CD4-positive, alpha-beta memory T cell (primary cell): ENCODE measurements at regions not wholly inside any gene's neighbourhood (a gene's known extent, or its start where the extent isn't known, plus 50 kb on each side); places are given as distances from the start of the nearest gene placed in this dataset.

ENCODE experiments used
- CTCF ChIA-PET: fragments of 350-600 bp; sonication (Branson Sonifier 250); formaldehyde crosslinking; loops from one replicate; lab custom pipeline; 2021; ENCODE audit warnings: inconsistent platforms; ENCODE audit not compliant: partially characterized antibody; lab: Charles Lee
- POLR2A ChIA-PET: fragments of 350-600 bp; sonication (Branson Sonifier 250); formaldehyde crosslinking; loops from one replicate; lab custom pipeline; 2021; ENCODE audit not compliant: partially characterized antibody; lab: Charles Lee
- DNase-seq, 5 donors: peaks; one replicate each; pipeline versions ENCODE4 v3.0.0 to v3.0.0-alpha.2; 2020 to 2022; ENCODE audit warnings: mixed read lengths in 1 of 5
- H3K27ac ChIP-seq: one replicate; pipeline ENCODE4 v1.7.0; 2013; ENCODE audit warnings: low read depth, low read length
- H3K27me3 ChIP-seq: 2 replicates; pipeline ENCODE4 v1.7.0; 2013; ENCODE audit warnings: mild to moderate bottlenecking, low read length, moderate library complexity; ENCODE audit not compliant: insufficient read depth
- H3K36me3 ChIP-seq: 2 replicates; pipeline ENCODE4 v1.7.0; 2013; ENCODE audit warnings: mild to moderate bottlenecking, low read length, moderate library complexity; ENCODE audit not compliant: insufficient read depth
- H3K4me1 ChIP-seq: 2 replicates; pipeline ENCODE4 v1.7.0; 2013; ENCODE audit warnings: mild to moderate bottlenecking, low read length, moderate library complexity; ENCODE audit not compliant: insufficient read depth
- H3K4me3 ChIP-seq, 2 donors: one replicate each; pipeline ENCODE4 v1.7.0; 2013; ENCODE audit warnings: low read length in 2 of 2, mild to moderate bottlenecking in 1 of 2
- H3K9me3 ChIP-seq, 2 donors: one replicate each; pipeline ENCODE4 v1.7.0; 2013; ENCODE audit warnings: low read length in 2 of 2, control low read depth in 1 of 2; ENCODE audit not compliant: control insufficient read depth in 1 of 2
- H3K27ac Mint-ChIP-seq, 7 donors: one replicate each; pipeline ENCODE4 v1.8.0; 2020 to 2021; ENCODE audit warnings: mixed read lengths in 7 of 7, mild to moderate bottlenecking in 6 of 7, inconsistent platforms in 3 of 7, moderate library complexity in 3 of 7
- H3K27me3 Mint-ChIP-seq, 2 donors: one replicate each; pipeline ENCODE4 v1.8.0; 2020 to 2021; ENCODE audit warnings: mixed read lengths in 2 of 2
- H3K36me3 Mint-ChIP-seq, 2 donors: one replicate each; pipeline ENCODE4 v1.8.0; 2020 to 2021; ENCODE audit warnings: mixed read lengths in 2 of 2, inconsistent platforms in 1 of 2, mild to moderate bottlenecking in 1 of 2
- H3K4me1 Mint-ChIP-seq, 4 donors: one replicate each; pipeline ENCODE4 v1.8.0; 2020 to 2021; ENCODE audit warnings: mixed read lengths in 4 of 4, mild to moderate bottlenecking in 1 of 4
- H3K4me3 Mint-ChIP-seq, 8 donors: one replicate each; pipeline ENCODE4 v1.8.0; 2020 to 2021; ENCODE audit warnings: mixed read lengths in 8 of 8, mild to moderate bottlenecking in 7 of 8, moderate library complexity in 6 of 8, inconsistent platforms in 3 of 8
- H3K9me3 Mint-ChIP-seq, 8 donors: one replicate each; pipeline ENCODE4 v1.8.0; 2020 to 2021; ENCODE audit warnings: mixed read lengths in 8 of 8, mild to moderate bottlenecking in 5 of 8, inconsistent platforms in 3 of 8, moderate library complexity in 1 of 8
- intact Hi-C: fragments of 100-400 bp; cut with micrococcal nuclease; formaldehyde crosslinking; loops from one replicate; pipeline ENCODE4 v1.15.1; 2023

GRCh38 chr2:193963472-193964119 lies 1693.4 kb upstream of the SLC39A10 start:
- DNase-seq, result no peak
- no peaks in the 10 kb centered on the region for H3K9me3 ChIP-seq
- no peaks in the 10 kb centered on the region for H3K36me3 ChIP-seq
- Mint-ChIP-seq H3K4me3 (no peak overlapping the region), H3K9me3 (peaks cover 0 to 2% (median 0%) of the 10 kb centered on the region in 8 donors), H3K27ac (no peak overlapping the region), H3K4me1 (no peaks in the 10 kb centered on the region), H3K36me3 (no peaks in the 10 kb centered on the region), H3K27me3 (no peaks in the 10 kb centered on the region)
- CTCF ChIA-PET, result no interaction called here
- POLR2A ChIA-PET, result no interaction called here
- H3K27ac ChIP-seq, result no peak overlapping the region
- H3K4me3 ChIP-seq, result no peak overlapping the region
- no peaks in the 10 kb centered on the region for H3K4me1 ChIP-seq
- intact Hi-C loops, result no loop called here
- no peaks in the 10 kb centered on the region for H3K27me3 ChIP-seq

- H3K9me3 Mint-ChIP-seq, result peaks cover 0 to 2% (median 0%) of the 10 kb centered on the region in 8 donors
- no peak for DNase-seq
- no peak overlapping the region for H3K4me3 Mint-ChIP-seq
- H3K9me3 ChIP-seq, result no peaks in the 10 kb centered on the region
- no peaks in the 10 kb centered on the region for H3K36me3 Mint-ChIP-seq
- H3K4me1 ChIP-seq, result no peaks in the 10 kb centered on the region
- no peak overlapping the region for H3K27ac ChIP-seq
- H3K27me3 Mint-ChIP-seq, result no peaks in the 10 kb centered on the region
- no peak overlapping the region for H3K27ac Mint-ChIP-seq
- ChIA-PET CTCF (no interaction called here), POLR2A (no interaction called here)
- no peaks in the 10 kb centered on the region for H3K27me3 ChIP-seq
- no peak overlapping the region for H3K4me3 ChIP-seq
- intact Hi-C loops, result no loop called here
- no peaks in the 10 kb centered on the region for H3K4me1 Mint-ChIP-seq
- no peaks in the 10 kb centered on the region for H3K36me3 ChIP-seq
Observed at GRCh38 chr2:193946806-193947205, 1710.2 kb upstream of the SLC39A10 start.

- CTCF ChIA-PET, result no interaction called here
- Mint-ChIP-seq H3K27ac (no peak overlapping the region), H3K9me3 (peaks cover 0 to 5% (median 0%) of the 10 kb centered on the region in 8 donors), H3K36me3 (no peaks in the 10 kb centered on the region), H3K4me1 (no peaks in the 10 kb centered on the region), H3K4me3 (no peak overlapping the region), H3K27me3 (no peaks in the 10 kb centered on the region)
- H3K4me1 ChIP-seq, result no peaks in the 10 kb centered on the region
- no peaks in the 10 kb centered on the region for H3K36me3 ChIP-seq
- intact Hi-C loops, result no loop called here
- no peak overlapping the region for H3K4me3 ChIP-seq
- H3K27ac ChIP-seq, result no peak overlapping the region
- POLR2A ChIA-PET, result no interaction called here
- DNase-seq, result no peak
- H3K9me3 ChIP-seq, result no peaks in the 10 kb centered on the region
- H3K27me3 ChIP-seq, result no peaks in the 10 kb centered on the region
Observed at GRCh38 chr2:193943406-193943960, 1713.5 kb upstream of the SLC39A10 start.

GRCh38 chr2:193935114-193935513 lies 1721.9 kb upstream of the SLC39A10 start:
- intact Hi-C loops, result no loop called here
- no peak overlapping the region for H3K27ac ChIP-seq
- ChIA-PET POLR2A (no interaction called here), CTCF (no interaction called here)
- no peaks in the 10 kb centered on the region for H3K9me3 ChIP-seq
- Mint-ChIP-seq H3K4me1 (no peaks in the 10 kb centered on the region), H3K27ac (no peak overlapping the region), H3K4me3 (no peak overlapping the region), H3K27me3 (no peaks in the 10 kb centered on the region), H3K36me3 (no peaks in the 10 kb centered on the region), H3K9me3 (peaks cover 0 to 2% (median 0%) of the 10 kb centered on the region in 8 donors)
- H3K4me1 ChIP-seq, result no peaks in the 10 kb centered on the region
- no peak for DNase-seq
- no peaks in the 10 kb centered on the region for H3K27me3 ChIP-seq
- H3K4me3 ChIP-seq, result no peak overlapping the region
- no peaks in the 10 kb centered on the region for H3K36me3 ChIP-seq

DNA sequence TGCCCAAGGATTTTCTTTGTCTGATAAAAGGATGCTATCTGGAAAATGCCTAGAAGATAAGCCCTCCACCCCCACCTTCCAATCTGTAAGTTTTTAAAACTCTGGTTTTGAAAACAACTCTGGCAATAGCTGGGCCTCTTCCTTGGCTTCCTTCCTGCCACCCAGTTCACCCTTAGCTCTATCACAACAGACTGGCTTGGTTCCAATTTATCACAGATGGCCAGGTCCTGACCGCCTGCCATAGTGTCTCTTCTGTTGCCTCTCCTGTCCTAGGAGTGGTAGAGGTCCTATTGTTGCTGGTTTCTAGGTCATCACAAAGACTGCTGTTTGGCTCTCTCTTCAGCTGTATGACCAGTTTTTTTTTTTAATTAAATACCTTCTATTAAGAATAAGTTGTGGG lies 1727.9 kb upstream of the SLC39A10 start:
- Mint-ChIP-seq H3K9me3 (peaks cover 0 to 2% (median 0%) of the 10 kb centered on the region in 8 donors), H3K36me3 (no peaks in the 10 kb centered on the region), H3K27ac (no peak overlapping the region), H3K4me1 (no peaks in the 10 kb centered on the region), H3K4me3 (no peak overlapping the region), H3K27me3 (no peaks in the 10 kb centered on the region)
- ChIA-PET CTCF (no interaction called here), POLR2A (no interaction called here)
- H3K9me3 ChIP-seq, result no peaks in the 10 kb centered on the region
- H3K36me3 ChIP-seq, result no peaks in the 10 kb centered on the region
- H3K27ac ChIP-seq, result no peak overlapping the region
- no peaks in the 10 kb centered on the region for H3K27me3 ChIP-seq
- no peaks in the 10 kb centered on the region for H3K4me1 ChIP-seq
- intact Hi-C loops, result no loop called here
- H3K4me3 ChIP-seq, result no peak overlapping the region
- DNase-seq, result no peak

DNA sequence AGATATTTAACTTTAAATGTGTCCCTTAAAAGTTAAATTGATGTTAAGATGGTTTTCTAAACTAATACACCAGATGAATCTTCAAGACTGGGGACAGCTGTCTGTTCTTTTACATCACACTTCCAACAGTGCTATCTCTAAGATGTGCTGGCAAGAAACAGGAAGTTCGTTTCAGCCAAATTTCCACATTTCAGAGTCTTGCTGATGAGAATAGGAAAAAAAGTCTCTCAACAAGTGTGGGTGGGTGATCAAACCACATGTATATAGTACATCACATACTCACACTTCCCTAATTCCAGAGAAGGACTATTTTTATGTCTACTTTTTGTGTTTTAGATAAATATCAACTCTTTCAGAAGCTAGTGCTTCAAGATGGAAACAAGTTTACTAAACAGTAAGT lies 1712.8 kb upstream of the TMEFF2 start:
- no peak for DNase-seq
- H3K27ac Mint-ChIP-seq, result no peak overlapping the region
- no peak overlapping the region for H3K4me3 Mint-ChIP-seq
- Histone ChIP-seq H3K27ac (no peak overlapping the region), H3K4me1 (no peaks in the 10 kb centered on the region), H3K36me3 (no peaks in the 10 kb centered on the region), H3K4me3 (no peak overlapping the region), H3K27me3 (no peaks in the 10 kb centered on the region), H3K9me3 (no peaks in the 10 kb centered on the region)
- ChIA-PET POLR2A (no interaction called here), CTCF (no interaction called here)
- intact Hi-C loops, result no loop called here
- H3K9me3 Mint-ChIP-seq, result no peaks in the 10 kb centered on the region
- H3K36me3 Mint-ChIP-seq, result no peaks in the 10 kb centered on the region
- H3K4me1 Mint-ChIP-seq, result no peaks in the 10 kb centered on the region
- no peaks in the 10 kb centered on the region for H3K27me3 Mint-ChIP-seq

GRCh38 chr2:193900292-193900691 lies 1705.6 kb upstream of the TMEFF2 start:
- POLR2A ChIA-PET, result no interaction called here
- no peaks in the 10 kb centered on the region for H3K9me3 Mint-ChIP-seq
- H3K4me1 Mint-ChIP-seq, result no peaks in the 10 kb centered on the region

More at GRCh38 chr2:193900292-193900691, 1705.6 kb upstream of the TMEFF2 start:
- Histone ChIP-seq H3K27ac (no peak overlapping the region), H3K27me3 (no peaks in the 10 kb centered on the region), H3K9me3 (no peaks in the 10 kb centered on the region), H3K36me3 (no peaks in the 10 kb centered on the region), H3K4me3 (no peak overlapping the region), H3K4me1 (no peaks in the 10 kb centered on the region)
- CTCF ChIA-PET, result no interaction called here
- Mint-ChIP-seq H3K4me3 (no peak overlapping the region), H3K27ac (no peak overlapping the region), H3K36me3 (no peaks in the 10 kb centered on the region), H3K27me3 (no peaks in the 10 kb centered on the region)
- DNase-seq, result no peak
- intact Hi-C loops, result no loop called here
